ENCODE measurements at regions not wholly inside any gene's neighbourhood (a gene's known extent, or its start where the extent isn't known, plus 50 kb on each side); places are given as distances from the start of the nearest gene placed in this dataset.

- no peak for DNase-seq (ENCODE audit: low spot score)
These were observed 407.8 kb downstream of the CBLN4 start for GRCh38 chr20:55597526-55597925.

DNA sequence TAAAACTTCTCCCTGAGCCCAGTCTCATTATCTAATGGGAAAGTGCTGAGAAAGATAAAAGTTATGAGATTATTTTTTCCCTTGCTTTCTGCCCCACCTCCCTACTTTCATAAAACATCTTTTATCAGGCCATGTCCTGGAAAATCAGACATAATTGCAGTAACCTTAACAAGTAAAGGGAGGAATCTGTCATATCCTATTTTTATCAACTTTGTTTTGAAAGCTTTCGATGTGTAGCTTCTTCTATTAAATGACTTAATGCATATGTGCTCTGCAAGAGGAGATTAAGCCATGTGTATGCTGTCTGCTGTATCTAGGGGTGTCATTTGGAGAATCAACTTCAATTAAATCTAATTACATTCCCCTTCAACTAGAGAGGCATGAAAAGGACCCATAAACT, 408.9 kb downstream of the CBLN4 start:
- DNase-seq (ENCODE audit: low spot score) = no peak

GRCh38 chr20:55592866-55593265, 412.5 kb downstream of the CBLN4 start:
- no peak for DNase-seq (ENCODE audit: low spot score)

DNA sequence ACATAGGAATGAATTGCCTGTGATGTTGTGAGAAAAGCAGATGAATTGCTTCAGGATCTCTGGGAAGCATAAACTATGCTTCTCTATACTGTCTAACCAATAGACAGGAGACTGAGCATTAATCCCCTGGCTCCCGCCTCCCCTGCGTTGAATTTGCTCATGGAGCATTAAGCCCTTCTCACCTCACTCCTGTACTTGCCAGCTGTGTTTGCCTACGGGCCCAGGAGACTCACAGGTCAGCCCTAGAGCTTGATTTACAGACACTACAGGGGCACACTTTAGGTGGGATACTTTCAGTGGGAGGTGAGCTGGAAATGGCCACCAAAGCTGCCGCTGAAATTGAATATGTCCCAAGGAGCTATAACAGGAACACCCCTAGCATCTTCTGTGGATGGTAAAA, 418.7 kb downstream of the CBLN4 start:
- no peak for DNase-seq (ENCODE audit: low spot score)

DNA sequence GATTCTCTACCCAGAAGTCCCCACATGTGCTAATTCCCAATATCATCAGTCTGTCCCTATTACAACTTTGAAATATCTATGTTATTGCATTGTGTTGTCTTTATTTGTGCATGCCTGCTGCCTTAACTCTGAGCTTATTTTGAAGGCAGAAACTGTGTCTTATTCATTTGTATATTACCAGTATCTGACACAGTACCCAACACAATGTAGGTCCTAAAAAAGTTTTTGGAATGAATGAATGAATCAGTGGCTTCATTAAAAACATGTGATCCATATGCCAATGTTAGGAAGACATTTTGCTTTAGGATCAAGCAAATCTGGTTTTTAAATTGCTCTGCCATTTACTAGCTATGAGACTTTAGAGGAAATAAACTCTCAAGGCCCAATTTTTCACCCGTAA, 420.4 kb downstream of the CBLN4 start:
- DNase-seq (ENCODE audit: low spot score) = no peak

DNA sequence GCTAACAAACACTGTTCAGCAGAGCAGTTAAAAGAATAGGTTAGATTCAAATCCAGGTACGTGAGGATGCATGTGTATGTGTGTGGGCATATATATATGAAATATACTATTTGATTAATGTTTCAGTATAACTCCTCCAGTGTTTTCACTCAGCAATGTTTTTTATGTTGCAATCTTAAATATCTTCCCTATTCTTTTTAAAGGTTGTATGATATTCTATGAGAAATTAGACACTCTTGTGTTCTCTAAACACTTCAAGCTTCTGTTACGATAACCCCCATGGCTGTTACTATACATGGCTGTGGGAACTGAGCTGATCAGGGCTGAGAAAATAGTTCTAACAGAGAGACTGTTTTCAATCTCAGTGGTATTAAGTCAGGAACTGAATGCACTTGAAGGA, 421.0 kb downstream of the CBLN4 start:
- DNase-seq (ENCODE audit: low spot score) = no peak

DNA sequence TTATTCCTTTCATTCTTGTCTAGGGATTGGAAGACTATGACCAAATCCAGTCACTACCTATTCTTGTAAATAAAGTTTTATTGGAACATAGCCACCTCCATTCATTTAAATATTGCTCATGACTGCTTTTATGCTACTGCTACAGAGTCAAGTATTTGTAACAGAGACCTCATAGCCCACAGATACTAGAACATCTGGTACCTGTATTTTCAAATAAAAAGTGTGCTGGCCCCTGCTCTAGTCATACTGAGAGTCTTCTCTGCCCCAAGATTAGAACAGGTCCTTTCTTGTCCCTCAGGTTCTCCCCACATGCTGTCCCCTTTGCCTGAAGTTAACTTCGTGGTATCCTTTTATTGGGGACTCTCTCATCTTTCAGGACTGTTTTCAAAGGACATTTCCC, 422.3 kb downstream of the CBLN4 start:
- no peak for DNase-seq (ENCODE audit: low spot score)

DNA sequence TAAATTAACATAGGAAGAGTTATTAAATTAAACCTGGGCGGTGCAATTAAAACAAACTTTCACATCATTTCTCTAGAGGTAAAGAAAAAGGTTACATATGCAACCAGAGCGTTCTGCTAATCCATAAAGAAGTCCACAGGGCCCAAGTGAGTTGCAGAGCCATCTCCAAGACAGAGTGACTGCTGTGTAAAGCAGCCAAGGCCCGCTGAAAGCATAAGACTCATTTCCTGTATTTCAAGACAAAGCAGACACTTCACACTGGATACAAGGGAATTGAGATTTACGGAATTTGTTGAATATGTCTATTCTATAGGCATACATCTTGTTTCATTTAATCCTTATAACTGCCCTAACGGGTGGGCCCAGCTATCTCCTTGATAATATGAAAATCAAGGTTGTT, 422.8 kb downstream of the CBLN4 start:
- DNase-seq (ENCODE audit: low spot score) = no peak

GRCh38 chr20:55581519-55581918, 423.8 kb downstream of the CBLN4 start:
- DNase-seq (ENCODE audit: low spot score) = no peak

- no peak for DNase-seq (ENCODE audit: low spot score)
These were observed 424.8 kb downstream of the CBLN4 start for GRCh38 chr20:55580475-55580874.

GRCh38 chr20:55579802-55580201, 425.5 kb downstream of the CBLN4 start:
- DNase-seq (ENCODE audit: low spot score) = no peak

DNA sequence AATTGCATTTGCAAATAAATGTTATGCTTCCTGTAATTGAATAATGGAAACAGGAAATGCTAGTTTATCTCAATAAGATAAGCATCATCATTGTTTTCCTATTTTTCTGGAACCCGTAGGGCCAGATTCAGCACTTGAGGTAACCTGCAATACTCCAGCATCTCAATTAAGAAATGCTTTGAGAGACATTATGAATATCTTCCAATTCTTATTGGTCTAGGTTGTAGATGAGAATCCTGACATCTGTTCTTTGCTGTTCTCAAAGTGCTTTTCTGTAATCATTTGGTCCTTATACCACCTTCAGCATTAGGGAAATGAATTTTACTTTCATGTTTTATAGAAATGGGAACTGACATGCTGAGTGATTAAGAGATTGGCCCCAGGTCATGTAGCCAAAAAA, 428.3 kb downstream of the CBLN4 start:
- DNase-seq (ENCODE audit: low spot score) = no peak

DNA sequence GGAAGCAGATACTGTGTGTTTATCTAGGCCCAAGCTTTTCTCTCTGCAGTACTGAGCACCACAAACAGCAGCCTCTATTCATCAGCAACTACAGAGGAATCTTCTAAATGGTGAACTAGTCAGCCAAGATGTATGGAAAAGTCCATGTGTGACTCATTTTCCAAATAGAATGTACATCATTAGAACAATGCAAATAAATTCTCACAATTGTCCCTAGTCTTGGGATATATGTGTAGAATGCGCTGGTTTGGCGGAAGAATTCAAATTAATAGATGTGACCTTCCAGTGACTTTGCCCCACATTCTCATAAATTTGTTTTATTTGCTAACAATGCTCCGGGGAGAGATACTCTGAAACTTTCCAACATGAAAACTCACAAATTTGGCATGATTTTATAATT, 436.2 kb downstream of the CBLN4 start:
- DNase-seq (ENCODE audit: low spot score) = no peak

DNA sequence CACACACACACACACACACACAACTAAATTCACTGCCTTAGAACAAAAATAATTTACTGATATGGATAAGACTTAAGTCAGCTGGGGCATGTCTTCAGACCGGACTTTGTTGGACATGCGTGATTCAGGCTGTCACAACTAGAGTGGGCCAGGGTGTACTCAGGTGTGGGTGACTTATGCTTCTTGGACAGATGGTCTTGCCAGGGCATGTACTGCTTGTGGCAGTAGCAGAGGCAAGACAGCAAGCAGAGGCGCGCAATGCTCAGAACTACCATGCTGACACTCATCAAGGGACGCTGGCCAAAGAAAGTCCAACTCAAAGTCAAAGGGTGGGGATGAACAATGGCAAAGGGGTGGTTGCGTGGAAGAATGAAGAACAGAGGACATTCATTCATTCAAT, 437.5 kb downstream of the CBLN4 start:
- DNase-seq (ENCODE audit: low spot score) = no peak

GRCh38 chr20:55565096-55565773, 440.1 kb downstream of the CBLN4 start:
- no peak for DNase-seq (ENCODE audit: low spot score)

DNA sequence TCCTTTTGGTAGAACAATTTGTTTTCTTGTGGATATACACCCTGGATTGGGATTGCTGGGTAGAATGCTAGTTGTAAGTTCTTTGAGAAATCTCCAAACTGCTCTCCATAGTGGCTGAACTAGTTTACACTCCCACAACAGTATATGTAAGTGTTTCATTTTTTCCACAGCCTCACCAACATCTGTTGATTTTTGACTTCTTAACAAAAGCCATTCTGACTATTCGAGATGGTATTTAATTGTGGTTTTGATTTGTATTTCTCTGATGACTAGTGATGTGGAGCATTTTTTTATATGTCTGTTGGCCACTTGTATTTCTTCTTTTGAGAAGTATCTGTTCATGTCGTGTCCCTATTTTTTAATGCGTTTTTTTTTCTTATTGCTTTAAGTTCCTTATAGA, 444.1 kb downstream of the CBLN4 start:
- DNase-seq (ENCODE audit: low spot score) = no peak

- no peak for DNase-seq (ENCODE audit: low spot score)
These were observed 448.1 kb downstream of the CBLN4 start for GRCh38 chr20:55557191-55557590.

GRCh38 chr20:55555075-55555650, 450.2 kb downstream of the CBLN4 start:
- no peak for DNase-seq (ENCODE audit: low spot score)

- no peak for DNase-seq (ENCODE audit: low spot score)
These were observed 460.7 kb downstream of the CBLN4 start for GRCh38 chr20:55544638-55545037.

- no peak for DNase-seq (ENCODE audit: low spot score)
These were observed 464.8 kb downstream of the CBLN4 start for GRCh38 chr20:55540486-55540885.

- DNase-seq (ENCODE audit: low spot score) = no peak
These were observed 465.3 kb downstream of the CBLN4 start for GRCh38 chr20:55540013-55540412.

- DNase-seq (ENCODE audit: low spot score) = no peak
These were observed 466.9 kb downstream of the CBLN4 start for GRCh38 chr20:55538261-55538908.

GRCh38 chr20:55535366-55535765, 470.0 kb downstream of the CBLN4 start:
- no peak for DNase-seq (ENCODE audit: low spot score)

DNA sequence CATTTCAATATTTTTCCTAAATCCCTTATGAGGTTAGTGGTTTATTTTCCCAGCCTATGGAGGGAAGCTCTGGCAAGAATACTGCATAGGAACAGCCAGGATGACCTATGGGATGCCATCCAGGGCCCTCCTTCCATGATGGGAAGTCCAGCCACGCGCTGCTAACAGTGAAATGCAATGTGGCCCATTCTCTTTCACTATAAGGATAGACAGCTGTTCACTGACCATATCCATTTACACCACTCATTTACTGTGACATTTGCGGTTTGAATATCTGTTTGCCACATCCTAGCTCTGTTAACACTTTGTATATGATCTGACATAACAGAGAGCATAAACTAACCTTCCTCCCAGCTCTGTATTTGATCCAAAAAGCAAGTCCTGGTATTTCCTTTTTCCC, 471.7 kb downstream of the CBLN4 start:
- DNase-seq (ENCODE audit: low spot score) = no peak
